Colon (tissue), 2 donors: ENCODE measurements at regions not wholly inside any gene's neighbourhood (a gene's known extent, or its start where the extent isn't known, plus 50 kb on each side); places are given as distances from the start of the nearest gene placed in this dataset.

Source experiments
- FAIRE-seq: peaks from 2 replicates; lab custom pipeline; 2012; peaks lifted over from hg19 to GRCh38; lab: Jason Lieb, UNC
- donor health status: control.
- donor health status: control.

DNA sequence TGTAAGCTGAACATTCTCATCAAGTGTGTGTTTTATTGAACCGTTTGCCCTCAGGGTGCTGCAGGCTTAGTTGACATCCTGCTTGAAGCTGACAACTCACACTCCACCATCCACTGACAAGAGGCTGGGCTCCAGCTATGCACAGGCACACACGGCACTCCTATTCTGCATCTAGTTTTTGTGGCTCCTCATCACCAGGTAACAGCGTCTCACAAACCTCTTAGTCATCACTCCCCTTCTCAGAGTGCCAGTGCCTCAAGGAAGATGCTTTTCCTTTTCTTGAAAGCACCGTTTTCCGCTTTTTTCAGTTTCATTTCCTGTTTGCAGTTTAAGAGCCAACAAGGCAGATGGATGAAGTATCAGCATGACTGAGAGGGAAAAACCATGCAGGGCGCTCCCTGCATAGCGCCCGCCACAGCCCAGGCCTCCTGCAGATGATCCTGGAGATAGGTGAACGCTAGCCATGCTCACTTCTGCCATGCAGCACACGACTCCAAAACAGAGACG is 491.2 kb downstream of the COG6 start:
- no peak for FAIRE-seq

GRCh38 chr13:40148101-40148500 is 492.6 kb downstream of the COG6 start:
- FAIRE-seq = no peak

DNA sequence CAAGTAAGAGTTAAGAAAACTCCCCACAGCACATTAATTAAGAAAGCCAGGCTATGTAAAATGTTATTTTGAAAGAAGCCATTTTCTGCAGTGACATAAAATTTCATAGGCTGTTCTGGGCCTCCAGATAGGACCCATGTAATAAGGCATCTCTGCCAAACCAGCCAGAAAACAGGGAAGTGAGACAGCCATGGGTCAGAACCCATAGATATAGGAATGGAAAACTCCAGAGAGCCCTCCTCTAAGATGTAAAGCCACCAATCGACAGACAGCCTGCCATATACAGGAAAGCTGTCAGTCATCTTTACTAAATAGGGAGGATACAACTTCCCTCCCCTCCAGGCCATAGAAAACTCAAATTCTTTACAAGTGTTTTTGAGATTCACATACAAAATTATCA is 493.3 kb downstream of the COG6 start:
- no peak for FAIRE-seq

DNA sequence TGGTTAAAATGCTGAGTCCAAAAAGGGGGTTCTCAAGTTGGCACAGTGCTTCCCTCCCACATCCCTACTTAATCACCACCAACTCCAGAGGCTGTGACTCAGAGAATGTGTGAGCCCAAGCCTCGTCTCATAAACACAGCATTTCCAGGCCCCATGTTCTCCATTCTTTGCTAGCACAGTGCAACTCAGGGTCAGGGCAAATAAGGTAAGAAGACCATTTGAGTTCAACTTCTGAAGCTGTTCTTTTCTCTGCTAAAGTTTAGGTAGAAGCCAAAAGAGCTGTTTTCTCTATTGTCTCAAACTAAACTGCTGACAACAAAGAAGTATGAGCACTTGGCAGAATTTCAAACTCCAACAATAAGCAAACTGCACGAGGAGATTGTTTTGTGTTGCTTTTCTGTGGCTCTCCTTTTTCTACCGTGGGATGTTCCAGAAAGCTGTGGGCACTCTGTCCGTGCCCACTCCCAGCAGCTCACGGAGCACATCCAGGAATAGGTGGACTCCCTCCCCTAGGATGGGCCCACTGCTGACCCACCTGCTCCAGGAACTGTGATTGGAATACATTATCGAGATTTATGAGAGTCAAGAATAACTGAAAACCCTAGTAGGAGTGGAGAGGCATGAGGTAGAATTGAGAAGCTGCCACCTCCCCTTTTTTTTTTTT is 494.3 kb downstream of the COG6 start:
- FAIRE-seq = no peak

GRCh38 chr13:40151673-40152072 is 496.2 kb downstream of the COG6 start:
- FAIRE-seq = no peak

- FAIRE-seq = no peak
Measured at GRCh38 chr13:40152145-40152544, 496.7 kb downstream of the COG6 start.

GRCh38 chr13:40152922-40153321 is 497.5 kb downstream of the COG6 start:
- FAIRE-seq = no peak

DNA sequence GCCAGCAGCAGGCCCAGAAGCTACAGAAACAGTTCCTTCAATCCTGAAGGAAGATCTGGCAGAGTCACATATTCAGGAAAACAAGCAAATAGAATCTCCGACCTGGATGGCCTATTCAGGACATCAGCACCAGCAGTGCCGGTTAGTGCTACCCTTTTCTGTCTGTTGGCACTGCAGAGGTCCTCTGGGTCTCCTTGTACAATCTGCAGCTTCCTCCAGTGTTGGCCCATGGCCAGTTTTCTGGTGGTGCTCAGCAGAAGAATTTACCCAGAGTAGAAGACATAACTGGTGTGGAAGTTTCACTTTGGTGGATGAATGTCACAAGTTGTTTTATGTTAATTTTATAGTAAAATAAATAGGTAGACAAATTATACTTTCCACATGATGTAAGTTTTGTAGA is 498.1 kb downstream of the COG6 start:
- no peak for FAIRE-seq

DNA sequence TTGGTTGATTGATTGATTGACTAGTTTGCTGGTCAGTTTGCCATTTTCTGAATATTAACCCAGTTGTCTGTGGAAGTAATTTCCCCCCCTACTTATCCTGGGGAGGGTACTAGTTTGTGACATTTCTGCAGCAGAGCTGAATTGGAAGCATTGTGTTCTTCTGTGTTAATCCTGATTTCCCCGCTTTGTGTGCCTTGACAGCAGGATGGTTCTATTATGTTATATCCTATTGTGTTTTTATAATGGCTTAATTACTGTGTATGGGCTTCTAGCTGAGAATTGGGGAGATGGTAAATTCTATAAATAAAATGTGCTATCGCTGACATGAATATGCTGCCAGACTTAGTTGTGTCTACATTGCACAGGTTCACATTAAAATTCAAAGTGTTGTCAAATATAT is 499.7 kb downstream of the COG6 start:
- FAIRE-seq = no peak

DNA sequence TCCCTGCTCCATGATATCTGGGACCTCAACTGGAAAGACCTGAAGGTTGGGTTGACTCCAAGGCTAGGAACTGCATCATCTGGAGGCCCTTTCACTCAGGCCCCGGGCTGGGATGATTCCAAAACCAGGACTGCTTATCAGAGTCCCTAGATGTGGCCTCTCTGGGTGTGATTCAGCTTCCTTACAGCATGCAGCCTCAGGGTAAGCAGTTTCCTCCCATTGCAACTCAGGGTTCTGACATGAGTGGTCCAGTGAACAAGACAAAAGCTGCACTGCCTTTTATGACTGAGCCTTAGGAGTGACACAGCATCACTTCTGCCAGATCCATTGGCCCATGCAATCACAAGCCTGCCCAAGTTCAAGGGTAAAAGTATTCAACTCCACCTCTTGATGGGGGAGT is 502.8 kb downstream of the COG6 start:
- FAIRE-seq = no peak

- FAIRE-seq = no peak
Measured at GRCh38 chr13:40158757-40159156, 503.3 kb downstream of the COG6 start.

DNA sequence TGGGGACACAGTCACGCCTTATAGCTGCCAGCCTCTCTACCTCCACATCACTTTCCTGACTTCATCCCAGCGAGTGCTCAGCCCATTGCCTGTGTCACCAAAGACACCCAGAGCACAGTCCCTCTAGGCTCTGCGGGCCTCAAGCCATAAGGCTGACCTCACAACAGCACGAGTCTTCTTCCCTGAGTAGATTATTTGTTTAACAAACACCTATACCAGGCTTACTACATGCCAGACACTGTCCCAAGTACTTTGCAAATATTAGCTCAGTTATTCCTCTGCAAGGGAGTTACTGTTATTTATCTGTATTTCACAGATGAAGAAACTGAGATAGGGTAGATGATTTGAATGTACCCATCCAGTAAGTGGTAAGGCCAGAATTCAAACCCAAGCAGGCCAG is 504.3 kb downstream of the COG6 start:
- FAIRE-seq = no peak

GRCh38 chr13:40160618-40161350 is 505.3 kb downstream of the COG6 start:
- FAIRE-seq = no peak

DNA sequence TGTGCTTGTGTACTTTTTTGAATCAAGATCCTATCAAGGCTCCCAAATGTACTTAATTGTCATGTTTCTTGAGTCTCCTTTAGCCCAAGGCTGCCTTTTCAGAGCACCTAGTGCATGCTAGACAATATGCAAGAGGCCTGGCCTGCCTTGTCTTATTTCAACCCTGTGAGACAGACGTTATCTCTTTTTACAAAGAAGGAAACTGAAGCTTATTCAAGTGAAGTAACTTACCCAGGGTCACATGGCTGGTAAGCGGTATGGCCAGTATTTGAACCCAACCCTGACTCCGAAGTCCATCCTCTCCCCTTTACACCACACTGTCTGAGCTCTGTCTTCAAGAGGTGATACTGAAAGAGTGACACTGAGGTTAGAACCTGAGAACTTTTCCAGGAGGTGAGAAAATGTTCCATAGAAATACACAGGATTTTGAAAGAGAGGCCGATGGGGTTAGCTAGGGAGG is 505.1 kb downstream of the FOXO1 start:
- FAIRE-seq = no peak

GRCh38 chr13:40161931-40162330 is 504.5 kb downstream of the FOXO1 start:
- FAIRE-seq = no peak

DNA sequence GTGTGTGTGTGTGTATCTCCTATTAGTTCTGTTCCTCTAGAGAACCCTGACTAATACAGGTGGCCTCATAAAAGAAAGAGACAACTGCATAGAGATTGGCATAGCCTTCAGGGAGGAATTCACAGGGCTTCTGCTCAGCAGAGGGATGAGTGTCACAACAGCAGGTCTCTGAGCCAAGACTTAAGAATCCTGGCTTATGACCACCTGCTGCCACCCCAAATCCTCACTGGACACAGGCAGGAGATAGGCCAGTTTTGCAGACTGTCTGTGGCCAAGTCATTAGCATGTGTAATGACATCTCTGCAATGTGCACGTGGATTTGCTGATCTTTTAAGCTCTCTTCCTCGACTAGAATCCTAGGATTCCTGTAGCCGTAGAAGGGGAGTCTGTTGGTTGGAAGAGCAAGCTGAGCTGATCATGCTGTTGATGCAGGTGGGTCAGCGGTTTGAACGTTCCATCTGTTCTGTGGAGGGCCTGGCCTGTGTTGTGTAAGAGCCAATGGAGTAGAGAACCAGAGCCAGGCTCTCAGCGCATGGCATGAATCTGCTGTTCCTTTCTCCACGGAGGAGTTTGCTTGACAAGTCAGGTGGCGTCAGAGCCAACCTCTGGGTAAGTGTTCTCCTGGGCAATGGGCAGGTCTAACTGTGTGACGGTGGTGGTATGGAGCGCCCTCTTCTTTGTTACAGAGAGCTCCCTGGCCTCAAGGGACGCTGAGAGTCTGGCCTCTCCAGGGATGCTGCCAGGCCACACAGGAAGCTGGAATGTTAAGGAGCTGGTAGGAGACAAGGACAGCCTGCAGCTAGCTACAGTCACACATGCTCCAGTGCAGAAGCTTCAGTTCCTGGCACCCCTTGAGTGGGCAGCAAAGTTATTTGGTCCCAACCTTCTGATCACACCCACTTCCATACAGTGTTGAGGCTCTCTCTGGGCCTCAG is 503.1 kb downstream of the FOXO1 start:
- FAIRE-seq = no peak

- no peak for FAIRE-seq
Measured at GRCh38 chr13:40164133-40164532, 502.3 kb downstream of the FOXO1 start.

DNA sequence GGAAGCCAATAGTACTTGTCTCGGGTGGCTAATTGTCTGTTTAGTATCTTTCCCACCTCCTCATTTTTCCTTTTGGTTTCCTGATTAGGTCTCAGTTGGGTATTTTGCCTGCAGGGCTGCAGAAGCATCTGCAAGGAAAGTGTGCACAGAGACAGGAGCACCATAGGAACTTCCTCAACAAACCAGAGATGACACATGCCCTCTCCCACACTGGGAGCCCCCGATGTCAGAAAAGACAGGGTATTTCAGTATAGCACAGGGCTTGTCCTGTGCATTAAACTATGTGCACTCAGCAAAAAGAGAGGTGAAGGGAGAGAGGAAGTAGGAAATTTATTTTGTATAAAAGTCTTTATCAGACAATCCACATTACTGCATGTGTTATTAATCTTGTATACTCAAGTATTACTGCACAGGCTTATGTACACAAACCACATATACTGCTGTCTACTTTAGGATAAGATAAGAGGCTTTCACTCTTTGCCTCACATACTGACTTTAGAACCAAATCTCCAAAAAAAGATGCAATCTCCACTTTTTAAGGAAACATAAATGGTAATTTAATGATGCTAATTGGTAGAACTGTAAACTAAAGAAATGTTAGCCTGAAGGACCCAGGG is 501.0 kb downstream of the FOXO1 start:
- FAIRE-seq = no peak

GRCh38 chr13:40167327-40167726 is 499.1 kb downstream of the FOXO1 start:
- FAIRE-seq = no peak

GRCh38 chr13:40168425-40169166 is 497.8 kb downstream of the FOXO1 start:
- no peak for FAIRE-seq

- FAIRE-seq = no peak
Measured at GRCh38 chr13:40169476-40169875, 497.0 kb downstream of the FOXO1 start.
